ENCODE measurements at regions not wholly inside any gene's neighbourhood (a gene's known extent, or its start where the extent isn't known, plus 50 kb on each side); places are given as distances from the start of the nearest gene placed in this dataset.

GRCh38 chr6:27154696-27155095 is 92.8 kb upstream of the PRSS16 start:
- H3K79me2 ChIP-seq (ENCODE audit: control insufficient read depth, insufficient read depth, low read length) = no peaks in the 10 kb centered on the region
- ChIA-PET POLR2A (interaction anchor here (1.0 to 3.4 kb wide), 4 partner anchors 8 to 653 kb away, joined by 3 to 27 read pairs (median 12); a partner anchor contains a TSS), RAD21 (ENCODE audit: unreplicated experiment) (interaction anchor here (1.3 to 5.3 kb wide), 4 partner anchors 21 to 738 kb away, joined by 4 to 37 read pairs (median 8); a partner anchor contains a TSS), SMC1A (ENCODE audit: uncharacterized antibody, unreplicated experiment) (interaction anchor here (1.2 to 3.8 kb wide), 5 partner anchors 10 to 317 kb away, joined by 3 to 29 read pairs (median 5); no protein-coding TSS in a partner anchor), CTCF (interaction anchor here (1.0 to 5.7 kb wide), 7 partner anchors 7 to 641 kb away, joined by 3 to 46 read pairs (median 5); a partner anchor contains a TSS)
- no peak overlapping the region for H3K9ac ChIP-seq (ENCODE audit: control insufficient read depth, insufficient read depth, low read length)
- DNase-seq (ENCODE audit: low read depth, low spot score) (no peak), ATAC-seq (0 out of 3 replicates have a peak, but pooled peaks have one; percentile 10), FAIRE-seq (no peak)
- in situ Hi-C loops (cut with MboI) (loop anchor here (10.0 to 25.0 kb wide), 2 partner anchors 650 to 1208 kb away; a partner anchor contains a TSS), intact Hi-C loops (cut with micrococcal nuclease; ENCODE audit: unreplicated experiment) (loop anchor here (5.0 kb wide), 1 partner anchor 547 kb away; no protein-coding TSS in a partner anchor)
- H3K4me3 ChIP-seq = no peak overlapping the region
- no peaks in the 10 kb centered on the region for H3K27me3 ChIP-seq (replicated peaks in 1 of 2; ENCODE audit: control insufficient read depth in 2 of 2, insufficient read depth in 2 of 2, low read length in 1 of 2)
- no TSS peak for BruUV-seq (replicated peaks)
- TF ChIP-seq KDM1A (IDR thresholded peaks at IDR 0.05; ENCODE audit: borderline replicate concordance) (no peak), CREB1 (IDR thresholded peaks at IDR 0.05; ENCODE audit: low read depth) (no peak), SUPT20H (IDR thresholded peaks at IDR 0.05; ENCODE audit: borderline replicate concordance, control insufficient read depth, low read depth, low read length) (no peak), GABPA (IDR thresholded peaks at IDR 0.05; ENCODE audit: low read depth) (no peak), BMI1 (IDR thresholded peaks at IDR 0.05; ENCODE audit: borderline replicate concordance) (no peak), HCFC1 (IDR thresholded peaks at IDR 0.05; ENCODE audit: low read length) (no peak), PML (IDR thresholded peaks at IDR 0.05; ENCODE audit: low read length) (no peak), MEF2A (IDR thresholded peaks at IDR 0.05; ENCODE audit: insufficient read depth, low read depth, low read length) (no peak), POLR2A (IDR thresholded peaks at IDR 0.05; ENCODE audit: low read depth, low read length) (no peak), SRF (IDR thresholded peaks at IDR 0.05; ENCODE audit: low read depth in 2 of 2, low read length in 2 of 2) (no peak)
- H2AFZ ChIP-seq (ENCODE audit: control insufficient read depth, low read depth, low read length) = peak overlapping the region; percentile 35
- H3K9me3 ChIP-seq (replicated peaks; ENCODE audit: control insufficient read depth, insufficient read depth, low read length) = no peaks in the 10 kb centered on the region
- H3K27ac ChIP-seq (ENCODE audit: control insufficient read depth, insufficient read depth) = peak overlapping the region; percentile 27; the same call in 1 of the 2 replicates
- WGBS (ENCODE audit: insufficient coverage, insufficient replicate concordance, low lambda C conversion rate, missing lambda C conversion rate) = 86% methylated on average over 1 of the region's 1 CpG
- H4K20me1 ChIP-seq (ENCODE audit: control insufficient read depth, insufficient read depth) = no peaks in the 10 kb centered on the region
- peaks cover 8% of the 10 kb centered on the region for H3K4me1 ChIP-seq (ENCODE audit: control insufficient read depth, insufficient read depth, low read length)
- H3K36me3 ChIP-seq (ENCODE audit: control insufficient read depth in 2 of 2, insufficient read depth in 2 of 2, low read length in 1 of 2) = no peaks in the 10 kb centered on the region
- peak overlapping the region; percentile 7; the same call in 1 of the 2 replicates for H3K4me2 ChIP-seq (ENCODE audit: control insufficient read depth, insufficient read depth)
